Pulmonary artery endothelial cell (primary cell): ENCODE measurements at regions not wholly inside any gene's neighbourhood (a gene's known extent, or its start where the extent isn't known, plus 50 kb on each side); places are given as distances from the start of the nearest gene placed in this dataset.

Source experiments
- DNase-seq: peaks from one replicate; pipeline ENCODE4 v3.0.0-alpha.2; 2011; ENCODE audit warnings: low read depth, low spot score

DNA sequence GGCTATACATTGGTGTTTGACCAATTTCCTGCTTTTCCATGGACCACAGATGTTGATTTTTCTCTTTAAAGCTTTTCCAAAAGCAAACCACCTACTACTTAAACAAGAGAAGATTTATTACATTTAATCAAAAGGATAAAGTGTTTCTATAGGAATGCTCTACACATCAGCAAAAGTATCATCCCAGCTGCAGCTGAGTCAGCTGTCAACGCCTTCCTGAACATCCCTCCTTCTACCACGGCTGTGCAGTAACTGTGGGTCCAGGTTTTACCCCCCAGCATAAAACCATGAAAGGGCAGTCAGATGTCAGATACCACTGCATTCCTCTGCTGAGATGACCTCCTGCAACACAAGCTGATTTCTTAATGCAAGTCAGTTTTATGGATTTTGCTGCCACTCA is 524.5 kb upstream of the MEX3C start:
- DNase-seq = no peak

GRCh38 chr18:51724790-51725721 is 527.6 kb upstream of the MEX3C start:
- DNase-seq = no peak

DNA sequence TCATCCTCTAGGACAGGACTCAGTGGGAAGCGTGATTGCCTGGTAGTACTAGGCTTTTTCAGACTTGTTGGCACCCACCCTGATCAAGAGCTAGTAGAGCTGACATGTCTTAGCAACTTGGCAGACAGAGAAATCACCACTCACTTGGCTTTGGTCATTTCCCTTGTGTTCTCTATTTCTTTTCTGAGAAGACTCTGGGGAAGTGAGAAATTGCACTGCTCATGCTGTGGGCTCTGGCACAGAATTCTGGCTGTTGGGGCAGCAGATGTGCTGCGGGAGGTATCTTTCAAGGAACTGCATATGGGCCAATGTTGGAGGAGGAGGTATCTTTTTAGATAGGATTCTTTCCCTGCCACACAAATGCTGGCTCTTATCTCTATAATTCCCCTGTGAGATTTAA is 529.1 kb upstream of the MEX3C start:
- DNase-seq = no peak

GRCh38 chr18:51727780-51728179 is 530.3 kb upstream of the MEX3C start:
- DNase-seq = no peak

- no peak for DNase-seq
These were observed 533.6 kb upstream of the MEX3C start for GRCh38 chr18:51731070-51731469.

- no peak for DNase-seq
These were observed 537.1 kb upstream of the MEX3C start for GRCh38 chr18:51734576-51734975.

DNA sequence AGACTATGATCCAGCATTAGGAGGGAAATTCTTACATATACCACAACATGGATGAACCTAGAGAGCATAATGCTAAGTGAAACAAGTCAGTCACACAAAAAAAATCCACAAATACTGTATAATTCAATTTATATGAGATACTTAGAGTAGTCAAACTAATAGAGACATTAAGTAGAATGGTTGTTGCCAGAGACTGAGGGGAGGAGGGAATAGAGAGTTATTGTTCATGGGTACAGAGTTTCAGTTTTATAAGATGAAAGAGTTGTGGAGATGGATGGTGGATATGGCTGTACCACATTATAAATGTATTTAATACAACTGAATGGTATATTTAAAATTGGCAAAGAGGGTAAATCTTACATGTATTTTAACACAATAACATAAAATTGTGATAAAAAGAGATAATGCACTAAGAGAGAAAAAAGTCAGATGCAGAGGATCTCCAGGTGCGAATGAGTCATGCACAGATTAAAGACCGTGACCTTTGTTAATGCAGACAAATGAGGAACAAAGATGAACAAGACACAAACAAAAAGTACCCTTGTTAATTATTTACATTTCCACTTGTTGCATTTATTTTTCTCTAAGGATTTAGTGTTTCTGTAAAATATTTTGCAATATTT is 541.7 kb upstream of the MEX3C start:
- DNase-seq = no peak

DNA sequence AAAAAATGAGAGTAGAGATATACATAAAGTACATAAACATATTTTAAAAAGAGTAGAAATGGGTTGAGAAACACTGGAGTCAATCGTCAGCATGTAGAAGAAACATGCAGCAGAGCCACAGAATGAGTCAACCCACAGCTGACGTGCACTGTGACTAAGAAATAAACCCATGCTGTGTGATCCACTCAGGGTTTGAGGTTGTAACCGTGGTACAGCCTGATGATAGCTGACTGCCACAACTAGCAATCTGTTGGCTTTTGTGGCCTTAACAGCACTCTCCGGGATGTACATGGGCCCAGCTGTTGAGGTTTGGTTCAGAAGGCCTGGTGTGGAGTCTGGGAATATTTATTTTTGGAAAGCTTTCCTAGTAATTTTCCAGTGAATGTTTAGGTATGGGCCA is 554.4 kb upstream of the MEX3C start:
- no peak for DNase-seq

GRCh38 chr18:51753365-51754057 is 556.0 kb upstream of the MEX3C start:
- no peak for DNase-seq

- no peak for DNase-seq
These were observed 557.1 kb upstream of the MEX3C start for GRCh38 chr18:51754566-51754965.

DNA sequence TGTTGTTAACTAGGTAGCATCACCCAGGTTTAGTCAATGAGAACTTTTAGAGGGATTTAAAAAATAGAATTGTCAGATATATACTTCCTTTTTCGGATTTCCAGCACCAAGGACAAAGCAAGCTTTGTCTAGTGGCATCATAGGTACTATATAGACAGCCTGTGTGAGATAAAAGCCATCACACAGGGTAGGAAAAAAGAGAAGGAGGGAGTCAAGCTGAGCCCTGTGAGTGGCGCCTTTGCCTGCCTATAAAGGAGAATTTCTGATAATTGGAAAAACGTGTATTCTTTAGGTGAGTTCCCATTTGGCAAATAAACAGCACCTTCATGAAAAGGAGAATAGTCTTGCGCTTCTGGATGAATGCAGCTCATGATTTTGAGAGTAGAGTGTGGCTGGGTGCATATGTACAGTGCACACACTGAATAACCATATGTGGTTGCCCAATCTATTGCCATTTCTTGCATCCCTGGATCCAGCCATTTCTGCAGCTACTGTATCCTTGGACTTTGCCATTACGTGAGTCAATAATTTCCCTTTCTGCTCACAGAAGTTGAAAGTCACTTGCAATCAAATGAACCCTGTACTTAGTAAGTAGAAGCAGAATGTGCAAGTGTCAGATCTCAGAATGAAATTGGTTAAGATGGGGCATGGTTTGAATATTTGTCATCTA is 559.9 kb upstream of the MEX3C start:
- no peak for DNase-seq

GRCh38 chr18:51762373-51762772 is 564.9 kb upstream of the MEX3C start:
- no peak for DNase-seq

DNA sequence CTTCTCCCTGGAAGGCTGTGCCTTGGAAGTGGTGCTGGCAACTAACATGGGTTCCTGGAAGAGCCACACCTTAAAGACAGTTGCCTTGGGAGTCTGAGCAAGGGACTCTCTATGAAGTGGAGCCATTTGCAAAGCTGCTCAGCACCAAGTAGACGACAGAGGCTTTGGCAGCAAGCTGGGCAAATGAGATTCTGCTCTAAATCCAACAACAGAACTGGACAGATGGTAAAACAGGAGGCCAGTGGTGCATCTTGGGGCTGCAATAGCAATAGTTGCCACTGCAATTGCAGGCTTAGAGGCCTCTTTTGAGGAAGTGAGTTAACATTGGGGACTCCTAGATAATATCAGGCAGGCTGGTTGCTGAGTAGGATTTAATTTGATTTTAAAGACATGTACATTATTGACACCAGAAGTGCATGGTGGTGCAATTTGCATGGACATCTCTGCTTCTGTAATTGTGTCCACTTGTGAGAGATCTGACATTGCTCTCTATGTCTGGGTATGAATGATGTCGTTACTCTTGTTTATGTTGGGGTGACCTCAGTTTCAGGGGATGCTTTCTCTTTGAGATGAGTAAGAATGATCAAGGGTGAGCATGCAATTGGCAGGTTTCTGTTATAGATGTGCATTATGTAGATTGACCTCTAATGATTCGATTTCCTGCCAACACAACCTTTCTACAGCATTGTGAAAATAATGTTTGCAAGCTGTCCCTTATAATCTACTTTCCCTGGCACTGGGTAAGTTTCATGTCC is 568.3 kb upstream of the MEX3C start:
- DNase-seq = no peak

DNA sequence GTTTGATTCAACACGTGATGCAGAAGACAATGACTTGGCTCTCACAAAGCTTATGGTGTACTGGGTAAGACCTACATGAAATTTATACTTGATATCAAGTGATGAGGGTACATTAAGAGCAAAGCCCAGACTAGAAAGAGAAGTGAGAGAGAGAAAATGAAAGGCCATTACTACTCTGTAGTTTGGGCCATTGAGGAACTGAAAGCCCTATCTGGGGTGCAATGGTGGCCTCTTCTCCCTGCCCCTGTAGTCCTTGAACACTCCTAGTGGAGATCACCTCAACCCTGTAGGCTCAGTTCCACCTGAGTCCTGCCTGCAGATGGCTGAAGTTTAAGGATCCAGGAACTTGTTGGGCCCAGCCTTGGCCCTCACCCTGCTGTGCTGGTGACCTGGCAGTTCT is 569.8 kb upstream of the MEX3C start:
- no peak for DNase-seq

DNA sequence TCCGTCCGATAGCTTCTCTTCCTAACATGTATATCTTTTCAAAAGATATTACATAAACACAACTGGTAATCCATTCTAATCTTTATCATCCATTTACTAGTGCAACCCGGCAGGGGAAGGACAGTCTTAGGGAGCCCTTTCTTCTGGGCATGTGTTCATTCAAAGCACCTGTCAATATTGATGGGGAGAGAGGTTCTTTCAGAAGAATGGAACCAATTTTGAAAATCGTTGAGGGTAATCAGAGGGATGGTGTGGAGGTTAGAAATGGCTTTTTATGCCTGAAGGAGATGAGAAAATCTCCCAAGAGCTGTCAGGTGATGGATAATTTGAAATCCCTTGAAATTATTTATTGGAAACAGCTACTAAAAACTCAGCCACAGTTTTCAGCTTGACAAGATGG is 561.9 kb upstream of the DCC start:
- no peak for DNase-seq

- DNase-seq = no peak
These were observed 550.1 kb upstream of the DCC start for GRCh38 chr18:51789871-51790270.

- no peak for DNase-seq
These were observed 538.5 kb upstream of the DCC start for GRCh38 chr18:51801514-51801913.

GRCh38 chr18:51802569-51803428 is 537.2 kb upstream of the DCC start:
- no peak for DNase-seq

DNA sequence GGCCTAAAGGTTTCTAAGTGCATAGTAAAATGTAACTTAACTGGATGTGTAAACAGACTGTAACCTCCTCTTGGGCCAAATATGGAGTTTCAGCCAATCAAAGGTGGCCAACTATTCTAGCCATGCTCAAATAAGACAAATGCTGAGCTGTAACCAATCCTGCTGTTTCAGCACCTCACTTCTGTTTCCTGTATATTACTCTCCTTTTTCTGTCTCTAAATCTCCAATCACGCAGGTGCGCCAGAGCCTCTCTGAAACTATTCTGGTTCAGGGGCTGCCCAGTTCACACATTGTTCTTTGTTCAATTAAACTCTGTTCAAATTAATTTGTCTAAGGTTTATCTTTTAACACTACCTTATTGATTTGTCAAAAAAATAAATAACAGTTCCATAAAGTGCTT is 532.7 kb upstream of the DCC start:
- DNase-seq = no peak

DNA sequence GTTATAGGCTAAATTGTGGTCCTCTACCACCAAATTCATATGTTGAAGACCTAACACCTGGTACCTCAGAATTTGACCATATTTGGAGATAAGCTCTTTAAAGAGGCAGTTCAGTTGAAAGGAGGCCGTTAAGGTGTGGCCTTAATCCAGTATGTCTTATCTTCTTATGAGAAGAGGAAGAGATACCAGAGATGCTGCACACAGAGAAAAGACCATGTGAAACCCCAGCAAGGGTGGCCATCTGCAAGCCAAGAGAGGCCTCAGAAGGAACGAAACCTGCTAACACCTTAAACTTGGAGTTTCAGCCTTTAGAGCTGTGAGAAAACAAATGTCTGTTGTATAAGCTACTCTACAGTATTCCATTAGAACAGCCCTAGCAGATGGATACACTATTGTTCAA is 528.1 kb upstream of the DCC start:
- DNase-seq = no peak
